ENCODE measurements at regions not wholly inside any gene's neighbourhood (a gene's known extent, or its start where the extent isn't known, plus 50 kb on each side); places are given as distances from the start of the nearest gene placed in this dataset.

GRCh38 chr7:89731751-89732445 lies 422.4 kb upstream of the STEAP1 start:
- no peak for TF ChIP-seq CTCF (IDR thresholded peaks at IDR 0.05)
- TF ChIP-seq POLR2A (IDR thresholded peaks at IDR 0.05) = no peak

Measured in heart left ventricle (tissue), 13 donors.